GM21576 (cell line): ENCODE measurements at regions not wholly inside any gene's neighbourhood (a gene's known extent, or its start where the extent isn't known, plus 50 kb on each side); places are given as distances from the start of the nearest gene placed in this dataset.
"Not testable (repeated sequence)": the region's sequence is repeated elsewhere in the genome, so short reads cannot be mapped to it uniquely, and the experiment has no call there.

Experiments
- ATAC-seq: cut with Tn5 transposase; IDR thresholded peaks from one replicate; pipeline ENCODE4 v1.9.1; 2021; ENCODE audit warnings: mild to moderate bottlenecking, moderate library complexity; ENCODE audit not compliant: unreplicated experiment

- ATAC-seq: no peak
Measured at GRCh38 chr13:81377921-81378320, 1037.0 kb upstream of the SPRY2 start.

GRCh38 chr13:81375709-81376108 is 1034.8 kb upstream of the SPRY2 start:
- no peak for ATAC-seq

DNA sequence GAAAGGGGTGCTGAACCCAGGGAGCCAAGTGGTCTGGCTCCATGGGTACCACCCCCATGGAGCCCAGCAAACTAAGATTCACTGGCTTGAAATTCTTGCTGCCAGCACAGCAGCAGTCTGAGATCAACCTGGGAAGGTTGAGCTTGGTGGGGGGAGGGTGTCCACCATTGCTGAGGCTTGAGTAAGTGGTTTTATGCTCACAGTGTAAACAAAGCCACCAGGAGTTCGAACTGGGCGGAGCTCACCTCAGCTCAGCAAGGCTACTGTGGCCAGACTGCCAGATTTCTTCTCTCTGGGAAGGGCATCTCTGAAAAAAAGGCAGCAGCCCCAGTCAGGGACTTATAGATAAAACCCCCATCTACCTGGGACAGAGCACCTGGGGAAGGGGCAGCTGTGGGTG is 1021.8 kb upstream of the SPRY2 start:
- ATAC-seq: not testable (repeated sequence)

DNA sequence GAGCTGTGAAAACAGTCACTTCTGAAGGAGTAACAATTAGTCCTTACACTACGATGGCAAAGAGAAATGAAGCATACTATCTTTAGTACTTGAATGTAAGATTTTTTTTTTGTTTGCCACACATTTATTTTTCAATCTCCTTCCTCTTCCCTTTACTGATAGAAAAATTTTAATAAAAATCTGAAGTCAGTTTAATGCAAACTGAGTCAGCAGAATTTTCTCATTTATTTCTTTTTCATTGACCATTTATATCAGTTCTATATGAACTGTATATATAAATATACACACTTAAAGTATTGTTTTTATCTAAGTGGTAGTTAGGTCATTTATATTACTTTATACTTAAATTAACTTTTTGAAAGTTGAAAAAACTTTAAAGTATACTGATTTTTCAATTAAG is 1009.1 kb upstream of the SPRY2 start:
- ATAC-seq: no peak

GRCh38 chr13:81340118-81341069 is 999.5 kb upstream of the SPRY2 start:
- ATAC-seq: not testable (repeated sequence)

DNA sequence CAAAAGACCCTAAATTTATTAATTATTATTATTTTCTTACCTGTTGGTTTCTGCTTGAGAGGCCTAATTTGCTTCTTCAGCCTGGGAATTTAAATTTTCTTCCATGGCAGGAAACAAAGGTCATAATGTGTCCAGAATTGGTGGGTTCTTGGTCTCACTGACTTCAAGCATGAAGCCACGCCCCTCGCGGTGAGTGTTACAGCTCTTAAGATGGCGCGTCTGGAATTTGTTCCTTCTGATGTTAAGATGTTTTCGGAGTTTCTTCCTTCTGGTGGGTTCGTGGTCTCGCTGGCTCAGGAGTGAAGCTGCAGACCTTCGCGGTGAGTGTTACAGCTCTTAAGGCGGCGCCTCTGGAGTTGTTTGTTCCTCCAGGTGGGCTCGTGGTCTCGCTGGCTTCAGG is 998.7 kb upstream of the SPRY2 start:
- not testable (repeated sequence) for ATAC-seq

DNA sequence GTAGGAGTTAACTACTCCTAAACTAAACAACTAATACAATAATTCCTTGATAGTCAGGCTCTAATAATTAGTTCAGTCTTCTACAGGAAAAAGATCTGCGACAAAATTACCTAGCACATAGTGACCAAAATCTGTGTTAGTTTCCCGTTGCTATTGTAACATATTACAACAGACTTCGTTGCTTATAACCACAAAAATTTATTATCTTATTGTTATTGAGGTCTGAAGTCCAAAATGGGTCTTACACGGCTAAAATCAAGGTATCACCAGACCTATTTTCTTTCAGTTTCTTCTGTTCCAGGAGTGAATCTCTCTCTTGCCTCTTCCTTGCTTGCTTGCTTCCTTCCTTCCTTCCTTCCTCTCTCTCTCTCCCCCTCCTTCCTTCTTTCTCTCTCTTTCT is 993.6 kb upstream of the SPRY2 start:
- ATAC-seq: no peak

DNA sequence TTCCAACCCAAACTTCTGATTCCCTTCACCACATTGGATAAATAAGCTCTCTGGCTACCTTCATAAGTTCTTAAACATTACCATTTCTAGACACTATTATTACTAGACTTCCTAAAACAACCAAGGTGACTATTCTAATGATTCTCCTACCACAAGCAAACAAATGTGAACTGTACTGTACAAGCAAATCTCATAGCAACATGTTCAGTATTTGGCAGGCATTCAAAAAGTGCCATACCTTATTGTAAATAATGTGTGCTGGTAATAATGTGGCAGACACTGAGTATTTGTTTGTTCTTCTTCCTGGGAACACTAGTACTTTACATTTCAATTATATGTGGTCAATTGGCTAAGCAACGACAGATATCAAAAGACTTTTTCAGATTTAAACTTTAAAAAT is 986.0 kb upstream of the SPRY2 start:
- ATAC-seq: no peak

DNA sequence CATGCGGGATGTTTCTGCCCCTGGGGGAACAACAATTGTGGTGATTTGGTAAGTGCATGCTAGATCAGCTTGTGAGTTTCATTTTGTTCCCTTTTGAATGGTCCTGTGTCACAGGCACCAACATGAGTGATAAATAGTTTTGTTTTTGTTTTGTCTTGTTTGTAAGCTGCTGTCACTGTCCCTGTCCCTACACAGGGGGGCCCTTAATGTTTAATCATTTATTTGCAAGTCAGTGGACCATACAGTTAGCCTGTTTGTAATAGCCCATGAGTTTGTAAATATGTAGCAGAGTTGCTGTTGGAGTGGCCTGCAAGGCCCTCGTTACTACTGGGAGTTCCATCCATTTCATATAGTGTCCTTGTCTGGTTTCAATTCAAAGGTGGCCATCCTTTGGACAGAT is 979.6 kb upstream of the SPRY2 start:
- no peak for ATAC-seq

DNA sequence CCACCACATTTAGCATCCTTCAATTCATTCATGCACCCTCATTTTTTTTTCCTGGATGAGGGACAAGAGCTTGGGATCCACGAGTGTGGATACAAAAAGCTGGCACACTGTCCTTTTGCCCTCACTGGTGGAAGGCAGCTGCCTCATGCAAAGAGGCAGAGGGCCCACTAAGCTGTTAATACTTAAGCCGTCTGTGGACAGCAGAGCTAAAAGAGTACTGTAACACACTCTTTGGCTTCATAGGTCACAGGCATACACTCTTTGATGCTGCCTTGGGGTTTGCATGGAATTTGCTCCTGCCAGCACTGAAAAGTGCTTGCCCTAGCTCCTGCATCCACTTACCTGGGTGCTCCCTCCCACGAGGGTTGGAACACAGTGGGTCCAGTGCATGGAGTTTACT is 978.4 kb upstream of the SPRY2 start:
- no peak for ATAC-seq

- no peak for ATAC-seq
Measured at GRCh38 chr13:81318231-81319019, 977.5 kb upstream of the SPRY2 start.

DNA sequence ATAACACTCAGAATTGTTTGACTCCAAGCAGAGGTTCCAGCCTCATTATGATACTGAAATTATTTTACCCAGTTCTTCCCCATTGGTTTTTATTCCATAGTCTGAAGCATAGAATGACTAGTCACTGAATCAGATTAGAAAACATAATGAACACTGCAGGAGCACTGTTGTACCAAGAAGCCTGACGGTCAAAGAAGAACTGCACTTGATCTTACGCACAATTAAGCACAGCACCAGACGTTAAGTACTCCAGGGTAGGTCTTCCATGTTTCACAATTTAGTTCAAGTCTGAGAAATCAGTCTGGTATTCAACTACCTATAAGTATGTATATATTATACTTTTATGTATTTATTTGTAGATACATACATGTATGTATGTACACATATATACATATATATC is 973.5 kb upstream of the SPRY2 start:
- ATAC-seq: no peak

GRCh38 chr13:81305928-81306327 is 965.0 kb upstream of the SPRY2 start:
- ATAC-seq: no peak

DNA sequence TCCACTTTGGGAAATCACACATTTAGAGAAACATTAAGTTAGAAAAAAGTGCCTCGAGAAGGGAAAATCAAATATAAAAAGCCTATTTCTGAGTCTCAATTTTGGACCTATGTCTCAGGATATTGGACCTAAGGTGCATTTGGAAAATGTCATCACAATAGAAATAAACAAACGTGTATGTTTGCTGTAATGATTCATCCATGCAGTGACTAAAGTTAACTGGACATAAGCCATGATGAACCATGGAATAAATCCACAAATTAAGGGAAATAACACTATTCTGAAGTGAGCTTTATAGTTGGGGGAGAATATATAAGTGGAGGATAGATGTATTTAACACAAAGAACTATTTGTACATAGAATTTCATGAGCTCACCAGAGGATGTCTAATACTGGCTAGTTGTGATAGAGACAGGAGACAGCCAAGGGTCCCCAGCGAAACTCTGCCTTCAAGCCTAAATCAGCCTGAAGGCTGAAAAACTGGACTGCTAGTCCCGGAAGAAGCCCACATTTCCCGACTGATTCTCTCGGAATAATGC is 963.3 kb upstream of the SPRY2 start:
- ATAC-seq: no peak

GRCh38 chr13:81302677-81303076 is 961.8 kb upstream of the SPRY2 start:
- ATAC-seq: no peak

DNA sequence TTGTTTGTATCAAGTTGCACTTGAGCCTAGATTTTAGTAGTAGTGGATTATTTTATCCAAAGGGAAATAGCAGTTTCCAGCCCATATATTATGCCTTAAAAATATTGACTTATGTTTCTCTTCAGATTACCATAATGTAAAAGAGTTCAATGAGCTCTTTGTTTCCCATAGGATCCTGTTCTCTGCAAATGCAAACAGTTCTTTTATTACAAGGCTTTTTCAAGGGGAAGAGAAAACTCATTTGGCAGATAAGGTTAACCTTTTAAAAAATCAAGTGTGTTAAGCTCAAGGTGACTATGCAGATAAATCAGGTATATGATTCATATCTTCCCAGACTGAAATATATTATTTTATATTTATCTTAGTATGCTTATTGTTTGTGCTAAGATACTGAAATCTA is 961.2 kb upstream of the SPRY2 start:
- no peak for ATAC-seq

DNA sequence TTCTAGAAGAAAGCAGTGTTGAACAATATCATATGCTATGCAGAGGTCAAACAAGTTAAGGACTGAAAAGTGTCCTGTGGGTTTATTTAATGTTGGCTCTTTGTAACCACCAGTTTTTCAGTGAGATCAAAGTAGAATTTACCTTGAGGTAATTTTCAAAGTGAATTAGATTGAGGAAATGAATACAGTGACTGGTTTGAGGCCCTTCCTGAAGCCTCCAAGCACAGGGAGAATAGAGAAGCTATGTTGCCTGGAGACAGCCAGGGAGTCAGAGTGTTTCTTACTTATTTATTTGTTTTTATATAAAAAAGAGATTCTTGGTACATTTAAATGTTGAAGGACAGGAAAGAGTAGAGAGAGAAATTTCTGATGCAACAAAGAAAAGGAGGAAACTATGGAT is 954.3 kb upstream of the SPRY2 start:
- ATAC-seq: no peak

- no peak for ATAC-seq
Measured at GRCh38 chr13:81293594-81294164, 952.8 kb upstream of the SPRY2 start.

GRCh38 chr13:81283561-81283960 is 942.6 kb upstream of the SPRY2 start:
- no peak for ATAC-seq

- no peak for ATAC-seq
Measured at GRCh38 chr13:81283062-81283461, 942.1 kb upstream of the SPRY2 start.

DNA sequence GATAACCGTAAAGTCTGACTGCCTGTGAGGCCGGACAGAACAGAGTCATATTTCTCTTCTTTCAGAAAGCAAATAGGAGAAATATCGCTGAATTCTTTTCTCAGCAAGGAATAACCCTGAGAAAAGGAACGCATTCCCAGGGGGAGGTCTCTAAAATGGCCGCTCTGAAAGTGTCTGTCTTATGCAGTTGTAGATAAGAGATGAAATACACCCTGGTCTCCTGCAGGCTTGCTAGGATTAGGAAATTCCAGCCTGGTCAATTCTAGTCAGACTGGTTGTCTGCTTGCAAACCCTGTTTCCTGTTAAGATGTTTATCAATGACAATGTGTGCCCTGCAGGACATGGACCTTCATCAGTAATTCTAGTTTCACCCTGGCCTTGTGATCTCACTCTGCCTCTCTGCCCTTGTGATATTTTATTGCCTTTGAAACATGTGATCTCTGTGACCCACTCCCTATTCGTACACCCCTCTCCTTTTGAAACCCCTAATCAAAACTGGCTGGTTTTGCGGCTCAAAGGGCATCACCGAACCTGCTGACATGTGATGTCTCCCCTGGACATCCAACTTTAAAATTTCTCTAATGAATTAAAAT is 934.8 kb upstream of the SPRY2 start:
- no peak for ATAC-seq
